ENCODE measurements at regions not wholly inside any gene's neighbourhood (a gene's known extent, or its start where the extent isn't known, plus 50 kb on each side); places are given as distances from the start of the nearest gene placed in this dataset.

DNA sequence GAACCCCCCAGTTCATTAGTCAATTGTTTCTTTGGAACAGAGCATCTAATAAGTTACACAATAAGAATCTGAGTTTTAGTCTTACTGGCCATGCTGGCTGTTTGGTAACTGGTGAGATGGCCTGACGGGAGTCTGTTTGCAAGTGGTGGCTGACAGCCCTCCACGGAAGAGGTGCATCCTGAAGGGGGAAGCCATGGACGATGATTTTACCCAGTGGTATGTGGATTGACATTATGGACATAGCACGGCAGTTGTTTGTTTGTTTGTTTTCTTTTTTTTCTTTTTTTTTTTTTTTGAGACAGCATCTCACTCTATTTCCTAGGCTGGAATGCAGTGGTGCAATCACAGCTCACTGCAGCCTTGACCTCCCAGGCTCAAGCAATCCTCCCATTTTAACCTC lies 156.0 kb downstream of the RPLP1 start:
- no peak for FAIRE-seq
- TF ChIP-seq, protein P1, sequence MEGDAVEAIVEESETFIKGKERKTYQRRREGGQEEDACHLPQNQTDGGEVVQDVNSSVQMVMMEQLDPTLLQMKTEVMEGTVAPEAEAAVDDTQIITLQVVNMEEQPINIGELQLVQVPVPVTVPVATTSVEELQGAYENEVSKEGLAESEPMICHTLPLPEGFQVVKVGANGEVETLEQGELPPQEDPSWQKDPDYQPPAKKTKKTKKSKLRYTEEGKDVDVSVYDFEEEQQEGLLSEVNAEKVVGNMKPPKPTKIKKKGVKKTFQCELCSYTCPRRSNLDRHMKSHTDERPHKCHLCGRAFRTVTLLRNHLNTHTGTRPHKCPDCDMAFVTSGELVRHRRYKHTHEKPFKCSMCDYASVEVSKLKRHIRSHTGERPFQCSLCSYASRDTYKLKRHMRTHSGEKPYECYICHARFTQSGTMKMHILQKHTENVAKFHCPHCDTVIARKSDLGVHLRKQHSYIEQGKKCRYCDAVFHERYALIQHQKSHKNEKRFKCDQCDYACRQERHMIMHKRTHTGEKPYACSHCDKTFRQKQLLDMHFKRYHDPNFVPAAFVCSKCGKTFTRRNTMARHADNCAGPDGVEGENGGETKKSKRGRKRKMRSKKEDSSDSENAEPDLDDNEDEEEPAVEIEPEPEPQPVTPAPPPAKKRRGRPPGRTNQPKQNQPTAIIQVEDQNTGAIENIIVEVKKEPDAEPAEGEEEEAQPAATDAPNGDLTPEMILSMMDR (IDR thresholded peaks at IDR 0.05; ENCODE audit: insufficient read depth, missing control alignments), result no peak
- DNase-seq (ENCODE audit: insufficient read length, low spot score), result no peak

DNA sequence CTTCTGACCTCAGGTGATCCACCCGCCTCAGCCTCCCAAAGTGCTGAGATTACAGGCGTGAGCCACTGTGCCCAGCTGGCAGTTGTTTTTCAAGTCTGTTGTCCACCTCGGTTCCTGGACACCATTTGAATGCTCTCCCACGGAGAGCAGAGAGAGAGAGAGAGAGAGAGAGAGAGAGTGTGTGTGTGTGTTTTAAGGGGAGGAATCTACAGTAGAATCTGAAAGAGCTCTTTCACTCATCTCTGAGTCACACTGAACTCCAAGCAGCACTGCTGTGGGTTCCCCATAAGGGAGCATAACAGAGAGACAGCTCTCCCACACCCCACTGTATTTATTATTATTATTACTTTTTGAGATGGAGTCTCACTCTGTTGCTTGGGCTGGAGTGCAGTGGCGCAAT lies 156.6 kb downstream of the RPLP1 start:
- FAIRE-seq (no peak), DNase-seq (ENCODE audit: insufficient read length, low spot score) (no peak)
- TF ChIP-seq, protein P1 (IDR thresholded peaks at IDR 0.05; ENCODE audit: insufficient read depth, missing control alignments), result no peak

DNA sequence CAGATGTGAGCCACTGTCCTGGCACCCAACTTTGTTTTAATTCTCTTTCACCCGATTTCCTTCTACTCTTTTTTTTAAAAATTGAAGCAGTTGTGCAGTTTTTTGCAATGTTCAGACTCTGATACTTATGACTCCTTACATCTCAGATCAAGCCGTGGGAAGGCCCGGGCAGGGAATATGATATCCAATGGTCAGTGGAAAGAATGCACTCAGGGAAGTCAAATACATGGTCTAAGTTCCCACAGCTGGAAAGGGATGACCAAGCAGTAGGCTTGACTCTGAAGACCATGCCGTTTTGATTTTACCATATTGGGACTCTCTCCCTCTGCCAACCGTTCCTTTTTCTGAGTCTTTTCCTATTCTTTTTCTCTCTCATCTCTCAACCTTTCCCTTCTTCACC lies 157.2 kb downstream of the RPLP1 start:
- TF ChIP-seq, protein P1 (IDR thresholded peaks at IDR 0.05; ENCODE audit: insufficient read depth, missing control alignments), result no peak
- no peak for DNase-seq (ENCODE audit: insufficient read length, low spot score)
- no peak for FAIRE-seq

DNA sequence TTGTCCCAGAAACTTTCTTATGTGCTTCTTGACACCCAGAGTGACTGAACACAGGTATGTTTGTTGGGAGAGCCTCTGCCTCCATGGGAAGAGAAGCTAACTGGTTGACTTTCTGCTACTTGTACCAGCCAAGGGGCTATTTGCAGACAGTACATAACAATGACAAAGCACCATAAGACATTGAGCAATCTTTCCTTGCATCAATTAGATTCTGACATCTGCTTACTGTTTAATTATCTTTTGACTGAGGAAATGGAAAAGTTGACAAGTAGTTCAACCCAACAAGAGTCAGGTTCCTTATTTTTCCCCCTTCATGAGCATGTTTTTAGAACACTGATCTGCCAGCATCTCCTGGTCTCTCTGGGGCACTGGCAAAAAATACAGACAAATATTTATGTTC lies 157.7 kb downstream of the RPLP1 start:
- no peak for FAIRE-seq
- TF ChIP-seq, protein P1 (IDR thresholded peaks at IDR 0.05; ENCODE audit: insufficient read depth, missing control alignments), result no peak
- DNase-seq (ENCODE audit: insufficient read length, low spot score), result no peak

DNA sequence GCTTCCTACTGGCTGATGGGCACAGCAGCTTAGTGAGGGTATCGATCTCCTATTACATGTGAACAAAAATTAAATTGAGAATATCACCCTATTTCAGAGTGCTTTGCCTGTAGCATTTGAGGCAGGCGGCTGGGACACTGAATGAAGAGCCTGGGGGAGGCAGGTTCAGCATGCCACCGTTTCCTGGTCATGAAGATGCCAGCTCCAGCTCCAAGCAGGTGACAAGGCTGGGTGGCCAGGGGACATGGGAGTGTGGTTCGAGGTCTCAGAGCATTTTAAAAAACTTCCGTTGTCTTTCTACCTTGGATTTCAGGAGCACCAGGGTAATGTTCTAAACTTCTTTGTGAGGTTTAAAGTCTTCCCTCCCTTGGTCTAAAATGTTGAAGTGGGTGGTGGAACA lies 158.2 kb downstream of the RPLP1 start:
- TF ChIP-seq, protein P1 (IDR thresholded peaks at IDR 0.05; ENCODE audit: insufficient read depth, missing control alignments), result no peak
- DNase-seq (ENCODE audit: insufficient read length, low spot score) (no peak), FAIRE-seq (no peak)

DNA sequence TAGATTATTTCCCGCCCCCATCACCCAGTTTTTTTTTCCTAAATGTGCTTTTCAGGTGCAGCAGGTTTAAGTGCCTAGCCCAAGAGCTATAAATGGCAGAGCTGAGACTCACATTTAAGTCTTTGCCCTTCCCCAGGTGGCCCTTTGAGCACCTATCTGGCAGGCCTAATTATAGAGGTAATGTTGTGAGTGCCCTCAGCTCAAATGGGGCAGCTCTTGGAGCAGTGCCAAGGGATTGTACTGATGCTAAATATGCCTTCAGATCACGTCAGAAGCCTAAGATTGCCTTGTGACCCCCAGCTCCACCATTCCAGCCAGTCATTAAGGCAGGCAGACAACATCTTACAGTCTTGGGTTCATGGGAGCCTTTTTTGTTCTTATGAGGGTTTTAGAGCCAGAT lies 159.5 kb downstream of the RPLP1 start:
- DNase-seq (ENCODE audit: insufficient read length, low spot score) (no peak), FAIRE-seq (no peak)
- TF ChIP-seq, protein P1 (IDR thresholded peaks at IDR 0.05; ENCODE audit: insufficient read depth, missing control alignments), result no peak

DNA sequence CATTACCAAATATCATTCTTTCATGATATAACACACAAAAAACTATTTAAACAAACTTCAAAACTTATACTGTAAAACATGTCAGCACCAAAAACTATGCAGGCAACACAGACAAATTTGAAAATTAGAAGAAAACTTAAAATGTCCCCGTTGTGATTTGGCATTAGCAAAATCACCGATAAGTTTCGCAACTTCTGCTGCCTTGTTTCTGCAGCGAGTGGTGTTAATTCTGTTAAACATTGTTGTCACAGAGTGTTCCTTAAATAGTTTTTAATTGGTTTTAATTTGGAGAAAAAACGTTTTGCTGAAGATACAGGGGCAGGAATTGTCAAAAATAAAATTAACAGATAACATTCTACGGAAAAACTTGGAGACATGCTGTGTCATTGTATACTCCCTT lies 160.6 kb downstream of the RPLP1 start:
- DNase-seq (ENCODE audit: insufficient read length, low spot score) (no peak), FAIRE-seq (no peak)
- TF ChIP-seq, protein P1 (IDR thresholded peaks at IDR 0.05; ENCODE audit: insufficient read depth, missing control alignments), result no peak

Data from D721Med (cell line).